A673 (cell line): ENCODE measurements at regions not wholly inside any gene's neighbourhood (a gene's known extent, or its start where the extent isn't known, plus 50 kb on each side); places are given as distances from the start of the nearest gene placed in this dataset.

Experiments used
- EZH2 ChIP-seq: fragments of 200-600 bp; sonication (generic); IDR thresholded peaks from 2 replicates; pipeline ENCODE4 v1.6.1; 2017; ENCODE audit warnings: borderline replicate concordance, low read depth, mild to moderate bottlenecking, mixed read lengths, antibody characterized with exemption, low read length; ENCODE audit not compliant: poor library complexity, severe bottlenecking
- TF ChIP-seq, protein P1 (sequence below): fragments of 300-800, 200-600 bp; sonication (generic); conservative IDR thresholded peaks from 2 replicates; pipeline ENCODE4 v1.5.1; 2017; ENCODE audit warnings: low read depth, mild to moderate bottlenecking, antibody characterized with exemption, low read length, moderate library complexity, mixed read lengths

- TF ChIP-seq EZH2: no peak
- TF ChIP-seq, protein P1, sequence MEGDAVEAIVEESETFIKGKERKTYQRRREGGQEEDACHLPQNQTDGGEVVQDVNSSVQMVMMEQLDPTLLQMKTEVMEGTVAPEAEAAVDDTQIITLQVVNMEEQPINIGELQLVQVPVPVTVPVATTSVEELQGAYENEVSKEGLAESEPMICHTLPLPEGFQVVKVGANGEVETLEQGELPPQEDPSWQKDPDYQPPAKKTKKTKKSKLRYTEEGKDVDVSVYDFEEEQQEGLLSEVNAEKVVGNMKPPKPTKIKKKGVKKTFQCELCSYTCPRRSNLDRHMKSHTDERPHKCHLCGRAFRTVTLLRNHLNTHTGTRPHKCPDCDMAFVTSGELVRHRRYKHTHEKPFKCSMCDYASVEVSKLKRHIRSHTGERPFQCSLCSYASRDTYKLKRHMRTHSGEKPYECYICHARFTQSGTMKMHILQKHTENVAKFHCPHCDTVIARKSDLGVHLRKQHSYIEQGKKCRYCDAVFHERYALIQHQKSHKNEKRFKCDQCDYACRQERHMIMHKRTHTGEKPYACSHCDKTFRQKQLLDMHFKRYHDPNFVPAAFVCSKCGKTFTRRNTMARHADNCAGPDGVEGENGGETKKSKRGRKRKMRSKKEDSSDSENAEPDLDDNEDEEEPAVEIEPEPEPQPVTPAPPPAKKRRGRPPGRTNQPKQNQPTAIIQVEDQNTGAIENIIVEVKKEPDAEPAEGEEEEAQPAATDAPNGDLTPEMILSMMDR: no peak
Observed at GRCh38 chr12:13289653-13290289, 93.2 kb downstream of the EMP1 start.
